HG03139 (cell line): ENCODE measurements at regions not wholly inside any gene's neighbourhood (a gene's known extent, or its start where the extent isn't known, plus 50 kb on each side); places are given as distances from the start of the nearest gene placed in this dataset.

Experiments
- ATAC-seq: cut with Tn5 transposase; IDR thresholded peaks from one replicate; pipeline ENCODE4 v1.9.1; 2021; ENCODE audit not compliant: unreplicated experiment

GRCh38 chr5:165920655-165921054, 2370.8 kb upstream of the WWC1 start:
- ATAC-seq, result no peak

GRCh38 chr5:165928971-165929370, 2362.5 kb upstream of the WWC1 start:
- no peak for ATAC-seq

GRCh38 chr5:165940541-165940940, 2350.9 kb upstream of the WWC1 start:
- ATAC-seq, result no peak

GRCh38 chr5:165956854-165957253, 2334.6 kb upstream of the WWC1 start:
- ATAC-seq, result no peak

- no peak for ATAC-seq
Observed at GRCh38 chr5:165981671-165982070, 2309.8 kb upstream of the WWC1 start.

GRCh38 chr5:165996201-165996875, 2295.1 kb upstream of the WWC1 start:
- no peak for ATAC-seq

- no peak for ATAC-seq
Observed at GRCh38 chr5:165999693-166000320, 2291.6 kb upstream of the WWC1 start.

- no peak for ATAC-seq
Observed at GRCh38 chr5:166004006-166004405, 2287.4 kb upstream of the WWC1 start.

- no peak for ATAC-seq
Observed at GRCh38 chr5:166013415-166013814, 2278.0 kb upstream of the WWC1 start.

GRCh38 chr5:166014256-166014655, 2277.2 kb upstream of the WWC1 start:
- ATAC-seq, result no peak

- no peak for ATAC-seq
Observed at GRCh38 chr5:166018716-166019115, 2272.7 kb upstream of the WWC1 start.

GRCh38 chr5:166022065-166022464, 2269.4 kb upstream of the WWC1 start:
- no peak for ATAC-seq

GRCh38 chr5:166024970-166025369, 2266.5 kb upstream of the WWC1 start:
- no peak for ATAC-seq

GRCh38 chr5:166027582-166027981, 2263.9 kb upstream of the WWC1 start:
- ATAC-seq, result no peak

- no peak for ATAC-seq
Observed at GRCh38 chr5:166031926-166032325, 2259.5 kb upstream of the WWC1 start.

GRCh38 chr5:166032601-166033000, 2258.8 kb upstream of the WWC1 start:
- ATAC-seq, result no peak

GRCh38 chr5:166045961-166046360, 2245.5 kb upstream of the WWC1 start:
- no peak for ATAC-seq

- no peak for ATAC-seq
Observed at GRCh38 chr5:166046956-166047355, 2244.5 kb upstream of the WWC1 start.

GRCh38 chr5:166050531-166050930, 2240.9 kb upstream of the WWC1 start:
- ATAC-seq, result no peak

GRCh38 chr5:166058660-166059059, 2232.8 kb upstream of the WWC1 start:
- ATAC-seq, result no peak

- no peak for ATAC-seq
Observed at GRCh38 chr5:166062094-166062493, 2229.4 kb upstream of the WWC1 start.

- ATAC-seq, result no peak
Observed at GRCh38 chr5:166062719-166063118, 2228.7 kb upstream of the WWC1 start.

GRCh38 chr5:166063261-166063660, 2228.2 kb upstream of the WWC1 start:
- no peak for ATAC-seq
